GM18519 (cell line): ENCODE measurements at regions not wholly inside any gene's neighbourhood (a gene's known extent, or its start where the extent isn't known, plus 50 kb on each side); places are given as distances from the start of the nearest gene placed in this dataset.
"Not testable (repeated sequence)": the region's sequence is repeated elsewhere in the genome, so short reads cannot be mapped to it uniquely, and the experiment has no call there.

Experiments used
- ATAC-seq: cut with Tn5 transposase; IDR thresholded peaks from one replicate; pipeline ENCODE4 v1.9.1; 2021; ENCODE audit warnings: mild to moderate bottlenecking, moderate library complexity; ENCODE audit not compliant: unreplicated experiment, low FRiP score

DNA sequence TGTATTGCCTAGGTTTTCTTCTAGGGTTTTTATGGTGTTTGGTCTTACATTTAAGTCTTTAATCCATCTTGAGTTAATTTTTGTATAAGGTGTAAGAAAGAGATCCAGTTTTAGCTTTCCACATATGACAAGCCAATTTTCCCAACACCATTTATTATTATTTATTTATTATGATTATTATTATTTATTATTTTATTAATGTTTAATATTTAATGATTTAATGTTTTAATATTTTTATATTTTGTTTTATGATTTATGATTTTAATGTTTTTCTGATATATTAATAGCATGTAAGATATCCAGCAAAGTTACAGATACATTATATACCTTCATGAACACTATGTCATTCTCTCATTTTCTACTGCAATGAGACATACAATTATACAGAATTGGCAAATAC lies 1082.0 kb downstream of the DSC3 start:
- ATAC-seq: no peak

DNA sequence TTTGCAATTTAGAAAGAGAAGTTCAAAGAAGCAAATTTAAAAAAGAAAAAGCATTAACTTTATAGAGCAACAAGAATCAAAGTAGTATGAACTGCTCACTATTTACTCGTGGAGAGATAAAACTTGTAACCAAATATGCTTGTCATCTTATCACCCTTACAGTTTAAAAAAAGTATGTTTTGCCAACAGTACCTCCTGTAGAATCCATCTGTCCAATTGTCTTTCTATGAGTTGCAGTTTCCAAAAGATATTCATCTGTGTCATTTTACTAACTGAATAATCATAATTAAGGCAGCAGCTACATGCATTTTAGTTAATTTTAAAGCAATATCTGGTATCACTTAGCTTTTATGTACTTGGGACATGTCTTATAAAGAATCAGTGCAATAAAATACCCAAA lies 1112.3 kb downstream of the DSC3 start:
- ATAC-seq: no peak

DNA sequence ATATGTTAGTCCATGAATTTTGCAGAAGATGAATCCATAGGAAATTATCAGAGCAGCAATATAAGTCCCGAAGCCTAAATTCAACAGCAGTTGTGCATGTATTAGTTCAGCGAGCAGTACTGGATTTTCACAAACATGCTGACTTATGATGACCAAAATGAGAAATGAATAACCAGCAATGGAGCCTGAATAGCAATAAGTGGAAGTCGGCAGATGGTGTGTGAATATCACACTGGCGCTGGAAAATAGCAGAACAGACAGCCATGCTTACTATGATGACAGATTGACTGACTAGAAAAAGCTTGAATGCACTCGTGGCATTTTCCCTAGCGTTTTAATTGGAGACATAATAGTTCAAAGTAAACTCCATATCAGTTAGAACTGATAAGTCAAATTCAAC lies 1114.5 kb downstream of the DSC3 start:
- ATAC-seq: no peak

DNA sequence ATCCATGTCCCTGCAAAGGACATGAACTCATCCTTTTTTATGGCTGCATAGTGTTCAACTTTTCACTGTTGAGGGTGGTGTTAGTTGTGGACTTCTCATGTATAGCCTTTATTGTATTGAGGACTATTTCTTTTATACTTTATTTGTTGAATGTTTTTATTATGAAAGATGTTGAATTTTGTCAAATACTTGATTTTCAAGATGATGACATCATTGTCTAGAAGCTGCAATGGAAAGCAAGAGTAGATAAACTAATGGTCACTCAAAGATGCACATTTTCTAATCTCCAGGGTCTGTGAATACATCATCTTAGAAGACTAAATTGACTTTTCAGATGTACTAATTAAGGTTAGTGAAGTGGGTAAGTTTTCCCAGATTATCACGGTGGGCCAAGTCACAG lies 1117.0 kb downstream of the DSC3 start:
- no peak for ATAC-seq

DNA sequence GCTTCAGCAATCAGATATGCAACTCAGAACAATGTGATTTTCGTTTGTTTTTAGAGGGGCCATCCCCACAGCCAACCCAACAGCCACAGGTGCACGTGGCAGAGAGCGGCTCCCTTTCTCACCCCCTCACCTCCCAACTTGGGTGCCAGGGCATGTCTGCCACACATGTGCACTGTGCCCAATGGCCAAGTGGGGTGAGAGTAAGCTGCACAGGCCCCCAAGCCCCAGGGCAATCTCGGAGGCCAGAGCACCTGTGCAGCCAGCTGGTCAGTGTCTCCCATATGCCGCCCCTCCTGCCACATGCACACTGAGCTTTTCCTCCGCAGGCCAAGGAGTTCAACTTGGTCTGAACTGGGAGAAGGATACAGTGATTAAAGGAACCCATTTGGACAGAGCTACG lies 1130.2 kb downstream of the DSC3 start:
- ATAC-seq: no peak

DNA sequence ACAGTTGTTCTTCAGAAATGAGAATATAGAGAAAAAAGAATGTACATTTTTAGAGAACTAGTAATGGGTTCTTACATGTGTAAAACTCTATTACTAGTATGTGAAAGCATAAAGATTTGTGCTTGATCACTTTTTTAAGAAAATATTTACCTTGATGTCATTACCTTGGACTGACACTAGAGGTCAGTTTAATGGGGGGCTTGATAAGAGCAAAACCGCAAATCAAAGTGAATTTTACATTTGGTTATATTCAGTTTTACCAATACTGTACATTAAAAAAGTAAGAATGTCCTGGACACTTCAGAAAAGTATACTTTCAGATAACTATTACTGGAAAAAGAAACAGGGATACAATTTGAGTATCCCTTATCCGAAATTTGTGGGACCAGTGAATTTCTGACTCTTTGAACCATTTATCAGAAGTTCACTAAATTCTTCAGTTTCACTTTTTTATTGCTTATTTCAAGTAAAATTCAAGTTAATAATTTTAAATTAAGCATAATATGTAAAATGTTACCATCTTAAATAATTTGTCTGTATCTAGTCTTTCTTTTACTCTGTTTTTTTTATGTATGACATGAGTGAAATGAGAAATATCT lies 1149.5 kb downstream of the DSC3 start:
- no peak for ATAC-seq

DNA sequence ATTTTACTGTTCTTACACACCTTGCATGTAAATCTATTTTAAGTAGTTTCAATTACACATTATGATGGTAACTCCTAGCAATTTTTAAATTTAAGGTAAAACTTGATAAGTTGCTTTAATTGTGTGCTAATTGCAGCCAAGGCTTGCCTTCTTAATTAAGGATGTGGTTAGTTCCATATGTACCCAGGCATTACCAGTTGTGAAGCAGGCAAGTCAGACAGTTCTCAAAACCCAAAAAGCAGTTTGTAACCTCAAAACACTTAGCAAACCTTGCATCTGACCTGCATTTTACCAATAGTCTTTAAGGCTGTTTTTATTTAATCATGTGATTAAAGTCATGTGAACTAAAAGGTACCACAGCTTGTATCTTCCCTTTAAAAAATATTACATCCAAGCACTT lies 1159.4 kb downstream of the DSC3 start:
- ATAC-seq: no peak

DNA sequence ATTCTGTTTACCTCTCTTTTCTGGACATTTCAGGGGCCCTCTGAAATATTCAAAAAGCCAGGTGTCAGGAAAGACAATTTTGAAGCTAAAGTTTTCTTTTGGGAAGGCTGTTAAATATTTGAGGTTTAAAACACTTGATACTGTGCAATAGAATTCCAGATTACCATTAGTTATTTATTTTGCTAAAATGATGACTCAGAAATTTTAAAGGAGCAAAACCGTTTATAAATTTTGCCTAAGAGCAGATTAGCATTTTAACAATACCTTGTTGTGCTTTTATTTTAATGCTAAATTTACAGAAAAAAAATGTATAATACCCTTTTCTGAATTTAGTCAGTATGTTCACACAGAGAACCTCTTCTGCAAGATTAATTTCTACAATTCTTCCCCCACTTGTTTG lies 1159.9 kb downstream of the DSC3 start:
- ATAC-seq: no peak

DNA sequence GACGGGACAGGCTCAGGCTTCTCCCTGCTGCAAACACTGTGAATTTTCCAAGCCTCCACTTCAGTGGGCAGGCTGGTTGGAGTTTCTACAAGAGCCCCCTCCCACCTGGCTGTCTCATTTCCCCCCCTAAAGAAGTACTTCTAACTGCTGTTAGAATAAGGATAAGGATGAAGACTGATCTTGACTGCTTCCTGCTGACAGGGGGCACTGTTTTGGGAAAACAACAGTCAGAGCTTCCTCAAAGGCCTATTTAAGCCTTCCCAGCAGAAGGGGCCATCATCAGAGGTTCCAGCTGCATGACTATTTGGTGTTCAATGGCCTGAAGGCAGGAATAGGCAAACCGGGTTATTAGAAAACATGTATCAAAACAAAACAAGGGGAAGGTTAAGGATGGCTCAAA lies 1162.8 kb downstream of the DSC3 start:
- ATAC-seq: no peak

DNA sequence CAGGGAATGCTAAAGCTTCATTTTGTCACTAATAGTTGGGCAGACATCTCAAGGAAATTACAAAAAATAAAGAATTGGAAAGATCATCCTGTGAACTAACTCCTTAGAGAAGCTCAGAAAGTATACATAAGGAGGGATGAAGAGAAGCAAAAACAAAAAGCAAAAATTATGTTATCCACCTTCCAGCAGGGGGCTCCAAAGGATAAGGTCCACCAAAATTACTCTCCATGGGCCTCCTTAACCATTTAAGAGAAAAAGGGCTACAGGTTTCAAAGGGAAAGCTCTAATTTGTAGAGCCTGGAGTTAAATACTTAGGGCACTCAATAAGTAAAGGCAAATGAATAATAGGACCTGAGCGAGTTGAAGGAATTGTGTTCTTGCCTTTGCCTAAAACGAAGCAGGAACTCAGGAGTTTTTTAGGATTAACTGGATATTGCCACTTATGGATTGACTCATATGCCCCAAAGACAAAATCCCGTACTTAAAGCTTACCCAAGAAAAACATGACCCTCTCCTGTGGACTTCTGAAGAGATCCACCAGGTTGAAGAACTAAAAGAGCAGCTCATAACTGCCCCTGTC lies 1167.9 kb downstream of the DSC3 start:
- ATAC-seq: no peak

DNA sequence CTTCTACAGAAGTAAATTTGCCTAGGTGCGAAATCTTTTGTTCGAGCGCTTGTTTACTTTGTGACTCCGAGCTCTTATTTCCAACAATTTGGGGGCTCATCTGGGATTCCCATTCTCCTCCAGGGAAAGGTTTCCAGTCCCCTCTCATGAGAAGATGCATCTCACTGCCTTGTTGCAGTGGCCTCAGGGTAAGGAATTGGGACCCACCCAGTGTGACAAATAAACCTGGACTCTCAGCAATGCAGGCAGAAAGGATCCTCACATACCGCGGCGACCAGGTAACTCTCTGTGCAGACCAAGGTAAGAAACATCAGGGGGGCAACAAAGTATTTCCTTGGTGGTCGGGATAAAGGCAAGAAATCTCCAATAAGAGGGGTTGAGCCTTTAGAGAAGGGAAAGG lies 1169.3 kb downstream of the DSC3 start:
- ATAC-seq: no peak

DNA sequence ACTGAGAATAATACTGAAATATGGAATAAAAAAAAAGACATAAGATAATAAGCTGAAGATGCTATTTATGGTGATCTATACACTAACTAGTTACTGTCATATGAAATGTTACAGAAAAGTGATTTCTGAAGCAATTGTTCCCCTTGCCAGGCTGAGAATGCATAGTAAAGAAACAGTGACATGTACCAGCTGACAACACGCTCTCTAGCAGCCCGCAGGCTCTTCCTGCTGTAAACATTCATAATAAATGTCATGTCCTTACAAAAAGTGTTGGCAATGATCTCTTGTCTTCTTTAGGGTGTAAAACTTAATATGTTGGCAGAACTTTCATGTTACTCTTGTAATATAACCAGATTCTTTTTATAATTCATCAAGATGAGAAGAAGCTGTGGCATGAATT lies 1171.3 kb downstream of the DSC3 start:
- no peak for ATAC-seq

DNA sequence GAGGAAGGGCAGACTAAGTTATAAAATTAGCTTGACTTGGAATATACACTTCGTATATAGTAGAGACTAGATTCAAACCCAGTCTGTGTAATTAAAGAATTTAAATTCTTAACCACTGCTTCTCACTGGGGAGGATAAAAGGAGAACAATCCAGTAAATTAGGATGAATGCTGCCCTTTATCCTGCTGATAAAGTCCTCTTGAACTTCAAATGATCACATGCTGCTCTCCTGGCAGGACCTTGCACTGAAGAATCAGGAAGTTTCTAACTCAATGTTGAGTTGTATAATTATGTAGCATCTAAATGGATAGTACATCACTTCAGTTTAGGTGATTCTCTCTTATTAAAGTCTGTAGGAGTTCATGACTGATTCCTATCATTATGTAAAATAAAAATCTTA lies 1179.7 kb downstream of the DSC3 start:
- no peak for ATAC-seq

DNA sequence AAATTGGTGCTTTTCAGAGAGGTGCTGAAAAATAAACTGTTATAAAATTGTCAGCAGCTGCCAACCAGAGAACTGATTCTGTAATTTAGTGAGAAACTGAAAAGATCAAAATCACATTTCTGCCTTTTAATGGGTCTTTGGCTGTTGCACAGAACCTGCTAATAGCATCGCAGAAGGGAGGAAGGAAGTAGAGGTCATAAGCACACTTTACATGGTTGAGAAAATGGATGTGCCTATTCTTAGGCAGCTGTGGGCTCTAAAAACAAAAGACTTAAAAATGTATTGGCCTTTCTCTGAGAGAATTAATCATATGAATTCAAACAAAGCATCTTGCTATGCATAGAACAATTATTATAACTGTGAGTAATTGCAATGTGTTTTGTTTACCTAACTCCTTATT lies 1186.9 kb downstream of the DSC3 start:
- no peak for ATAC-seq

DNA sequence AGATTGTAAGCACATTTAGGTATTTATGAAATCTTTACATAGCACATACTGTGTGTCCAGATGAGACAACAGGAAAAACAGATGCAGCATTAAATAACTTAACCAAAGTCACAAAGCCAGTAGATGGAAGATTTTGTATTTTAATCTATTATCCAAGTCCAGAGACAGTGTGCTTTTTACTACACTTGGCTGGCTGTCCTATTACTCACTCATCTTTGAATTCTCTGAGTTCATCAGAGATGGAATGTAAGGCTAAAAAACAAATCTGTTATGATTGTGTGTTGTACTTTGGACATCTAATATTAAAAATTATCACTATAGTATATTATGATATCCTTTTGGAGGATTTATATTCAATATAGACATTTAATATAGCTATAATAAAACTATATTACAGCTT lies 1189.4 kb downstream of the DSC3 start:
- no peak for ATAC-seq

DNA sequence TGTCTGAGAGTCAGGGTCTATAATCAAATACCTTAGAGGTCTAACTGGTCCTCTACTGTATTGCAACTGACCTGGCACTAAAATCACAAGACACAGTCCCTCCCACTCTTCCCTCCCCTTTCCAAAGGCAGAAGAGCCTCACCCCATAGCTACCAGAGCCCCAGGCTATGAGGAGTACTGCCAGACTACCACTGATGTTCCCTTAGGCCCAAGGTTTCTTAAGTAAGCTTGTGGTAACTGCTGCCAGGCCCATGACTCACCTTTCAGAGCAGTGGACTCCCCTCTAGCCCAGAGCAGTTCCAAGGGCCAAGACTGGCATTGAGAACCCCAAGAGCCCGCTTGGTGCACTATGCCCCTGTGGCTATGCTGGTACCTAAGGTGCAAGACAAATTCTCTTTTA lies 1193.4 kb downstream of the DSC3 start:
- no peak for ATAC-seq

DNA sequence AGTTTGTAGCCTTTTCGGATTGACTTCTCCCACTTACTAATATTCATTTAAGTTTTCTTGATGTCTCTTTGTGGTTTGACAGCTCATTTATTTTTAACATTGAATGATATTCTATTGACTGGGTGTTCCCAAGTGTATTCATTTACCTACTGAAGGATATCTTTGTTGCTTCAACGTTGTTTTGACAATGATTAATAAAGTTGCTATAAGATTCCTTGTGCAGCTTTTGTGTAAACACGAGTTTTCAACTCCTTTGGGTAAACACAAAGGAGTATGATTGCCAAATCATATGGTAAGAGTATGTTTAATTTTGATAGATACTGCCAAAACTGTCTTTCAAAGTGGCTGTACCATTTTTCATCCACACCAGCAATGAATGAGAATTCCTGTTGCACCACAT lies 1200.9 kb downstream of the DSC3 start:
- ATAC-seq: no peak

DNA sequence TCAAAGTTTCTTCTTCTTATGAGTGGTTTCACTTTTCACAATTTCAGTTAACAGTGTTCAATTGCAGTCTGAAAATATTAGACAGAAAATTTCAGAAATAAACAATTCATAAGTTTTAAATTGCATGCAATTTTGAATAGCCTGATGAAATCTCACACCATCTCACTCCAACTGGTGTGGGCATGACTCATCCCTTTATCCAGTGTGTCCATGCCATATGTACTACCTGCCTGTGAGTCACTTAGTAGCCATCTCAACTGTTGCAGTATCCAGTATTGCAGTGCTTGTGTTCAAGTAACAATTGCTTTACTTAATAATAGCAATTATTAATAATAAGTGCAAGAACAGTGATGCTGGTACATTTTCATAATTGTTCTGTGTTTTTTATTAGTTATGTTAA lies 1202.5 kb downstream of the DSC3 start:
- ATAC-seq: no peak

DNA sequence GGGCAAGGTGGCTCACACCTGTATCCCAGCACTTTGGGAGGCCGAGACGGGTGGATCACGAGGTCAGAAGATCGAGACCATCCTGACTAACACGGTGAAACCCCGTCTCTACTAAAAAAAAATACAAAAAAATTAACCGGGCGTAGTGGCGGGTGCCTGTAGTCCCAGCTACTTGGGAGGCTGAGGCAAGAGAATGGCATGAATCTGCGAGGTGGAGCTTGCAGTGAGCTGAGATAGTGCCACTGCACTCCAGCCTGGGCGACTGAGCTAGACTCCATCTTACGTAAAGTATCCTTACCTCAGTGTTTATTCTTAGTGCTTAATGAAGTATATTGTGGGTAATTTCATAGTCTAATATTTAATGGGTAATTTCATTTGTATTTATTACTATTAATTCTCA lies 1203.6 kb downstream of the DSC3 start:
- not testable (repeated sequence) for ATAC-seq

DNA sequence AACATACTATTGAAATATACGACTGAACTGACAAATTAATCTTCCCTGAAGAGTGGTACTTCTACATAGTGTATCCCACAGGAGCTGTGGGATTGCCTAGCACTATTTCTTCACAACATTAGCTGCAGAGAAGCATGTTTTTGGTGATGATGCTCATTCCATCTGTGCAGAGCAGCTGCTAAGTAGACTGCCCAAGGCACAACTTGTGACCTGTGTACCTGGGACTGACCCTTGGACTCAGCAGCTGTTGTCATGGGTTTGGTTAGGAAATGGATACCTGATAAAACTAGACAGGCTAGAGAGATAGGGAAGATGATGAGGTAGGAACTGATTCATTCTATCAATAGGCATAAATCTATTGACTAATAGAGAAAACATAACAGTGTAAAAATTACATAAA lies 1204.0 kb downstream of the DSC3 start:
- ATAC-seq: no peak

DNA sequence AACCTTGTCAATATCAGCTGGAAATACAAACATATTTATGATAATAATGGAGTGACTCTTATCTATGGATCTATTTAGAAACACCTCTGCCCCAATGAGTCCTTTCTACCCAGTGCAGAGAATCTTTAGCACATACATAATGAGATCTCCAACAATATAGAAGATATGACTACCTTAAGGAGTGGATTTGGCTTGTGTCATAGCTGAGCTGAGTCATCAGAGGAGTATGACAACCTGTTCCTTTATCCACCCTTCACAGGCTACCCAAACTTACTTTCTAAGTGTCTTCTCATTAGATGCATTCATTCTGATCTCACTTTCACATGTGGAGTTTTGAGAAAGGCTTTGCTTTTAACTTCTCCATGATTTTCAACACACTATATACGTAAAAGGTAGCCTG lies 1218.9 kb downstream of the DSC3 start:
- no peak for ATAC-seq

DNA sequence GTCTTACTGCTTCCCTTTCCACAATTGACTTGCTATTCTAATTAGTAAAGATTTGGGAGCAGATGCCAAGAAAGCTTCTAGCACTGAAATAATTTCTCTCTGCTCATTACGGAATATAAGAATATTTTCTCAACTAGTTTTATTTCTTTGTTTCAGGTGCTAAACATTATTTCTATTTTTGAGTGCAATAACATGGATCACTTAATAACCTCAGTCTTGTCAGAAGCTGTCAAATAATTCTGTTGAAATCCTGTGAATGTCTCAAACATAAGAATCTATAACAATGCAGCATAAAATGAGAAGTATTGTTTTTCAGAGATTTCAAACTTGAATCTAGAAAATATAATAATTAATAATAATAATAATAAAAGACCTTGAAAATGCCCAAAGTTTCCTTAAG lies 1221.0 kb downstream of the DSC3 start:
- no peak for ATAC-seq

DNA sequence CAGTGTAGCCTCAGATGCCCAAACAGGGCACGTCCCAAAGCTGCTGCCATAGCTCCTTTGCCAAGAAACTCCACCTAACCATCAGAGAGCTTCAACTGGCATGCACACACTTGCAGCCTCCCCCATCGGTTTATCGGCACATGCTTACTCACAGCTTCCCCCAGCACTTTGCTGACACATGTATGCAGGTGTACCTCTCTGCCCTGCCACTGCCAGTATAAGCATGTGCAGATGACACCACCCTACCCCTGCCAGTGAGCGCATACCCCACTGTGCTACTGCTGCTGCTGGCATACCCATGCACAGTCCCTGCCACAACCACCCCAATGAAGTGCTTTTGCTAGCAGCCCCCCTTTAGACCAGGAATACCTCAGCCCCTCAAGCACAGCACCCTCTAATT lies 1231.0 kb downstream of the DSC3 start:
- no peak for ATAC-seq
